ENCODE measurements at regions not wholly inside any gene's neighbourhood (a gene's known extent, or its start where the extent isn't known, plus 50 kb on each side); places are given as distances from the start of the nearest gene placed in this dataset.

DNA sequence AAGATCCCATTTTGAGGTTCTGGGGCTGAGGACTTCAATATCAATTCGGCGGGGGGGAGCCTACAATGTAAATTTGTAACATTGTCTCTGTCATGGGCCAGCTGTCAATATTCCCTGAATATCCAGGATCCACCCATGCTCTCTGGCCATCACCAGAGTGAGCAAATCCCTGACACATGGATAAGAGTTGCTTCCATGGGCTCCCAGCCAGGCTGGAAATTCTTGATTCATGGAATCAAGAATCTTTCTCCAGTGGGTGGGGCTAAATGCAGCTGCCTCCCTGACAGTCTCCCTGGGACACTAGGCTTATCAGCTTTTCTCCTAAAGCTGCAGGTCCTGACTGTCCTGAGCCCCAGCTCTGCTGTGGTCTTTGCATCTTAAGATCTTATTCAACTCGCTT, 86.9 kb upstream of the IGLL5 start:
- TF ChIP-seq POLR2A (IDR thresholded peaks at IDR 0.05; ENCODE audit: low read length) = no peak
- TF ChIP-seq GATA1 (IDR thresholded peaks at IDR 0.05; ENCODE audit: low read depth, low read length) = no peak
